ENCODE measurements at regions not wholly inside any gene's neighbourhood (a gene's known extent, or its start where the extent isn't known, plus 50 kb on each side); places are given as distances from the start of the nearest gene placed in this dataset.

GRCh38 chr21:43290421-43291346 lies 121.9 kb downstream of the CRYAA start:
- ATAC-seq, result no peak
- peaks cover 4% of the 10 kb centered on the region for H3K4me1 Mint-ChIP-seq (ENCODE audit: low read depth)
- H3K27ac Mint-ChIP-seq, result no peak overlapping the region
- POLR2A ChIA-PET, result no interaction called here
- no peak for DNase-seq
- H3K4me3 Mint-ChIP-seq, result no peak overlapping the region
- H3K9me3 Mint-ChIP-seq, result peaks cover 5% of the 10 kb centered on the region
- H3K27me3 Mint-ChIP-seq, result no peaks in the 10 kb centered on the region
- TF ChIP-seq, protein P1, sequence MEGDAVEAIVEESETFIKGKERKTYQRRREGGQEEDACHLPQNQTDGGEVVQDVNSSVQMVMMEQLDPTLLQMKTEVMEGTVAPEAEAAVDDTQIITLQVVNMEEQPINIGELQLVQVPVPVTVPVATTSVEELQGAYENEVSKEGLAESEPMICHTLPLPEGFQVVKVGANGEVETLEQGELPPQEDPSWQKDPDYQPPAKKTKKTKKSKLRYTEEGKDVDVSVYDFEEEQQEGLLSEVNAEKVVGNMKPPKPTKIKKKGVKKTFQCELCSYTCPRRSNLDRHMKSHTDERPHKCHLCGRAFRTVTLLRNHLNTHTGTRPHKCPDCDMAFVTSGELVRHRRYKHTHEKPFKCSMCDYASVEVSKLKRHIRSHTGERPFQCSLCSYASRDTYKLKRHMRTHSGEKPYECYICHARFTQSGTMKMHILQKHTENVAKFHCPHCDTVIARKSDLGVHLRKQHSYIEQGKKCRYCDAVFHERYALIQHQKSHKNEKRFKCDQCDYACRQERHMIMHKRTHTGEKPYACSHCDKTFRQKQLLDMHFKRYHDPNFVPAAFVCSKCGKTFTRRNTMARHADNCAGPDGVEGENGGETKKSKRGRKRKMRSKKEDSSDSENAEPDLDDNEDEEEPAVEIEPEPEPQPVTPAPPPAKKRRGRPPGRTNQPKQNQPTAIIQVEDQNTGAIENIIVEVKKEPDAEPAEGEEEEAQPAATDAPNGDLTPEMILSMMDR (IDR thresholded peaks at IDR 0.05), result no peak
- intact Hi-C loops (cut with micrococcal nuclease), result no loop called here
- no peaks in the 10 kb centered on the region for H3K36me3 Mint-ChIP-seq (ENCODE audit: low read depth)
- CTCF ChIA-PET, result no interaction called here

DNA sequence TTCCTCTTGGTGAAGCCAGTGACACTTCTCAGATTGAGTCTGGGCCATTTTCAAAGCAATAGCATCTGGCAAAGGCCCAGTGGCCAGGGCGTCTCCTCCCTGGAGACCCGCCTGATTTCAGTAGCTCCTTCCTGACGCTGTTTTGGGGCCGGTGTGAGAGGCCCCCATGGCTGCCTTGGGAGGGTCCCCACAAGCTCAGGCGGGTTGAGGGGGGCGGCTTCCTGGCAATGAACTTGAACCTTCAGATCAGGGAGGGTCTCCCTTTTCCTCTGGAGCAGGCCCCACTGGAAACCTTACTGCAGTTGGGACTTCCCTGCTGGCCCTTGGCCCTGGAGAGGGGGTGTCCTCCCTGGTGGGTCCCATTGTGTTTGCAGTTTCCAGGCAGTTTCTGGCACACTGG lies 121.2 kb downstream of the CRYAA start:
- TF ChIP-seq, protein P1 (IDR thresholded peaks at IDR 0.05), result no peak
- intact Hi-C loops (cut with micrococcal nuclease), result no loop called here
- peaks cover 4% of the 10 kb centered on the region for H3K4me1 Mint-ChIP-seq (ENCODE audit: low read depth)
- no peaks in the 10 kb centered on the region for H3K36me3 Mint-ChIP-seq (ENCODE audit: low read depth)
- DNase-seq (no peak), ATAC-seq (no peak)
- no peak overlapping the region for H3K4me3 Mint-ChIP-seq
- POLR2A ChIA-PET, result no interaction called here
- H3K9me3 Mint-ChIP-seq, result peaks cover 3% of the 10 kb centered on the region
- CTCF ChIA-PET, result no interaction called here
- H3K27me3 Mint-ChIP-seq, result no peaks in the 10 kb centered on the region
- no peak overlapping the region for H3K27ac Mint-ChIP-seq

DNA sequence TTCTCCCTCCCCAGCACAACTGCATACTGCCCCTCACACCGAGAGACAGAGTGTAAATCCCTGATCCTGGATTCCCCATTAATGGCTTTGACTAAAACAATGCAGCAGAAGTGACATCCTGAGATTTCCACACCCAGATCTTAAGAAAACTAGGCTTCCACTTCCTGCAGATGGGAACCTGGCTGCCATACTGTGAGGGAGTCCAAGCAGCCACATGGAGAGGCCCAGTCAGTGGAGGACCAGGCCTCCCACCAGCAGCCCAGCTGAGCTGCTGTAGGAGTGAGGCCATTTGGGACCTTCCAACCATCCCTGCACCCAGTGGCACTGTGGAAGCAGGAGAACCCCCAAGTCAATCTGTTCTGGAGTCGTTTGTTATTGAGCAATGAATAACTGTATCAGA lies 120.6 kb downstream of the CRYAA start:
- Mint-ChIP-seq H3K27me3 (no peaks in the 10 kb centered on the region), H3K4me1 (ENCODE audit: low read depth) (peaks cover 4% of the 10 kb centered on the region), H3K36me3 (ENCODE audit: low read depth) (no peaks in the 10 kb centered on the region), H3K4me3 (no peak overlapping the region), H3K9me3 (peaks cover 3% of the 10 kb centered on the region), H3K27ac (no peak overlapping the region)
- ATAC-seq (no peak), DNase-seq (no peak)
- TF ChIP-seq, protein P1 (IDR thresholded peaks at IDR 0.05), result no peak
- ChIA-PET CTCF (no interaction called here), POLR2A (no interaction called here)
- intact Hi-C loops (cut with micrococcal nuclease), result no loop called here

- POLR2A ChIA-PET, result no interaction called here
- TF ChIP-seq, protein P1 (IDR thresholded peaks at IDR 0.05), result no peak
- H3K9me3 Mint-ChIP-seq, result peaks cover 3% of the 10 kb centered on the region
- ATAC-seq, result no peak
- no peaks in the 10 kb centered on the region for H3K36me3 Mint-ChIP-seq (ENCODE audit: low read depth)
- H3K27me3 Mint-ChIP-seq, result no peaks in the 10 kb centered on the region
- H3K4me1 Mint-ChIP-seq (ENCODE audit: low read depth), result peaks cover 4% of the 10 kb centered on the region
- no peak overlapping the region for H3K27ac Mint-ChIP-seq
- no peak overlapping the region for H3K4me3 Mint-ChIP-seq
- intact Hi-C loops (cut with micrococcal nuclease), result no loop called here
- CTCF ChIA-PET, result interaction anchor here (1.1 kb wide), 1 partner anchor 33 kb away, joined by 3 read pairs; no protein-coding TSS in a partner anchor
- DNase-seq, result no peak
Observed at GRCh38 chr21:43287795-43288755, 119.3 kb downstream of the CRYAA start.

All from activated CD8-positive, alpha-beta T cell treated with anti-CD3 and anti-CD28 coated beads for 36 hours (primary cell).